ENCODE measurements at regions not wholly inside any gene's neighbourhood (a gene's known extent, or its start where the extent isn't known, plus 50 kb on each side); places are given as distances from the start of the nearest gene placed in this dataset.
"Not testable (repeated sequence)": the region's sequence is repeated elsewhere in the genome, so short reads cannot be mapped to it uniquely, and the experiment has no call there.

- no peaks in the 10 kb centered on the region for H3K4me1 ChIP-seq (ENCODE audit: low read depth)
- H3K9me3 ChIP-seq: no peaks in the 10 kb centered on the region
- TF ChIP-seq CTCF (IDR thresholded peaks at IDR 0.05): no peak
- H3K4me3 ChIP-seq: no peak overlapping the region
- intact Hi-C loops (cut with DNase I, micrococcal nuclease): no loop called here
- no peak for DNase-seq
- no peak for ATAC-seq
- no peaks in the 10 kb centered on the region for H3K36me3 ChIP-seq (ENCODE audit: low read depth)
Measured at GRCh38 chr7:84912537-84912936, 274.3 kb downstream of the SEMA3D start.

- Histone ChIP-seq H3K4me3 (no peak overlapping the region), H3K9me3 (no peaks in the 10 kb centered on the region), H3K36me3 (ENCODE audit: low read depth) (no peaks in the 10 kb centered on the region), H3K4me1 (ENCODE audit: low read depth) (no peaks in the 10 kb centered on the region)
- no peak for DNase-seq
- intact Hi-C loops (cut with DNase I, micrococcal nuclease): no loop called here
- no peak for ATAC-seq
- no peak for TF ChIP-seq CTCF (IDR thresholded peaks at IDR 0.05)
Measured at GRCh38 chr7:84912018-84912417, 274.8 kb downstream of the SEMA3D start.

- DNase-seq (no peak), ATAC-seq (no peak)
- no peak for TF ChIP-seq CTCF (IDR thresholded peaks at IDR 0.05)
- no peaks in the 10 kb centered on the region for H3K36me3 ChIP-seq (ENCODE audit: low read depth)
- intact Hi-C loops (cut with DNase I, micrococcal nuclease): no loop called here
- H3K9me3 ChIP-seq: no peaks in the 10 kb centered on the region
- no peaks in the 10 kb centered on the region for H3K4me1 ChIP-seq (ENCODE audit: low read depth)
- no peak overlapping the region for H3K4me3 ChIP-seq
Measured at GRCh38 chr7:84911077-84911476, 275.8 kb downstream of the SEMA3D start.

- H3K9me3 ChIP-seq; H3K36me3 ChIP-seq (ENCODE audit: low read depth); intact Hi-C loops (cut with DNase I, micrococcal nuclease); H3K4me3 ChIP-seq; ATAC-seq; DNase-seq; H3K4me1 ChIP-seq (ENCODE audit: low read depth): not testable (repeated sequence)
Measured at GRCh38 chr7:84910322-84910721, 276.5 kb downstream of the SEMA3D start.

GRCh38 chr7:84908196-84908793 lies 278.6 kb downstream of the SEMA3D start:
- TF ChIP-seq CTCF (IDR thresholded peaks at IDR 0.05): no peak
- intact Hi-C loops (cut with DNase I, micrococcal nuclease): no loop called here
- Histone ChIP-seq H3K4me3 (no peak overlapping the region), H3K9me3 (no peaks in the 10 kb centered on the region), H3K36me3 (ENCODE audit: low read depth) (no peaks in the 10 kb centered on the region), H3K4me1 (ENCODE audit: low read depth) (no peaks in the 10 kb centered on the region)
- no peak for DNase-seq
- ATAC-seq: no peak

- ATAC-seq: no peak
- DNase-seq: no peak
- intact Hi-C loops (cut with DNase I, micrococcal nuclease): no loop called here
- Histone ChIP-seq H3K9me3 (no peaks in the 10 kb centered on the region), H3K4me1 (ENCODE audit: low read depth) (no peaks in the 10 kb centered on the region), H3K4me3 (no peak overlapping the region), H3K36me3 (ENCODE audit: low read depth) (no peaks in the 10 kb centered on the region)
- TF ChIP-seq CTCF (IDR thresholded peaks at IDR 0.05): no peak
Measured at GRCh38 chr7:84906889-84907288, 280.0 kb downstream of the SEMA3D start.

Data from mucosa of descending colon (tissue), 3 donors.